ENCODE measurements at regions not wholly inside any gene's neighbourhood (a gene's known extent, or its start where the extent isn't known, plus 50 kb on each side); places are given as distances from the start of the nearest gene placed in this dataset.
"Not testable (repeated sequence)": the region's sequence is repeated elsewhere in the genome, so short reads cannot be mapped to it uniquely, and the experiment has no call there.

- no peak for DNase-seq
These were observed 57.3 kb downstream of the MED10 start for GRCh38 chr5:6321078-6321477.

- DNase-seq: no peak
These were observed 59.2 kb downstream of the MED10 start for GRCh38 chr5:6319116-6319515.

- no peak for DNase-seq
These were observed 61.1 kb downstream of the MED10 start for GRCh38 chr5:6317116-6317798.

DNA sequence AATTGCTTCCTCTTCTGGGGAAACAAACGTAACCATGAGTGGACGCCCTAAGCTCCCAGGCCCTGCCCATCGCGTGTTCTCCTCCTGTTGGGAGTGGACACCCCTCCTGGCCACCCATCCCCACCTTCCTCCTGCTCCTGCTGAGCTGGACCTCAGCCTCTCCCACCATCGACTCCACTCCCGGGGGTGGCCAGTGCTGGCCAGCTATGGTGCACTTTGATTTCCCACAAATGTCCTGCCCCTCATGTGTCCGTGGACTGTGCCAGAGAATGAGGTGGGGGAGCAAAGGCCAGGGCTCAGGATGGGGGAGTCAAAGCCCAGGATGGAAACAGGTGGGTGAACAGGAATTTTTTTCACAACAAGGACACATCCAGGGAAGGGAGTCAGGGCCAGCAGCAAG is 62.8 kb downstream of the MED10 start:
- DNase-seq: no peak

- no peak for DNase-seq
These were observed 66.5 kb downstream of the MED10 start for GRCh38 chr5:6311568-6312501.

DNA sequence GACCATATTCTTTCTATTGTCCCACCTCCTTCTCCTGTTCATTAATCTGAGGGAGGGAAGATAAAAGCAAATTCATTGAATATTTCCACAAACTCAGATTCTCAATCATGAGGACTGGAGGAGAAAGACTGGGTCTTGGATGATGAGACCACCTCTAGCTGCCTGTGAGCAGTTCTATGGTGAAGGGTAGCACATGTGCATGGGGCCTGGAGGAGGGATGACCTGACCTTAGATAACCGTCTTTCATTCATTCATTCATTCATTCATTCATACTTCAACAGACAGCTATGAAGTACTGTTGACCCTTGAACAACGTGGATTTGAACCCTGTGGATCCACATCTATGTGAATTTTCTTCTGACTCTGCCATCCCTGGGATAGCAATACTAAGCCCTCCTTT is 68.4 kb downstream of the MED10 start:
- no peak for DNase-seq

GRCh38 chr5:6308683-6309082 is 69.7 kb downstream of the MED10 start:
- DNase-seq: no peak

DNA sequence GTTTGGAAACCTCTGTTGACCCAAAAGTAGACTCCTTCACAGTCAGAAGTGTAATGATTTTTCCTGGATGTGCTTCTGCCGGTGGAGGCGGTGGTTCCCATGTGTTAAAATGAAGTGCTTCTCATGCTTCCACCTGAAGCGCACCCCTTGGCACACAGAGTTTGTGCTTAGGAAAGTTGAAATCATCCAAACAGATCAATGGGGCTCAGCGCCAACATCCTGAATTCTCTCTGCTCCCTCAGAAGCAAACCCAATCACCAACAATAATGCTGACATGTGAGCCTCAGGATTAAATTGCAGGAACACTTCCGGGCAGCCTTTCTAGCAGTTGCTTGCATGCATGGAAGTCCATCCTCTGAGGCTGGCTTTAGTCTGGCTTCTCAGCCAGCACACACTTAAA is 71.0 kb downstream of the MED10 start:
- peak in 1 of 3 experiments; percentile 17 for DNase-seq

DNA sequence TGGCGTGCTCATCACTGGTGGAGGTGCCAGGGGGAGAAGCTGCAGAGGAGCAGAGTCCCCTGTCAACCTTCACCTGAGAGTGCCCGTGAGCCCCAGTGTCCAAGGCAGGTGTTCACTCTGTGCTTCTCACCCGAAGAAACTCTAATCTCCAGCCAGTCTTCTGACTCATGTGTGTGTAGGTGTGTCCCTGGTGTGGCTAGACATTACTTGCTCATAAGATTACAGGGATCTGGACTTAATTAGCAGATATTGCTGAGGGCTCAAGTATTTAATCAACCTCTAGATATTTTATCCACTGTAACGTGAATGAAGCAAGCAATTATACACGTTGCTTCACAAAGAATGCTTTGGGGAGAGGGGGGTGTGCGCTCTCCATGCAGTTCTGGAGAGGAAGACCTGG is 72.5 kb downstream of the MED10 start:
- DNase-seq: no peak

DNA sequence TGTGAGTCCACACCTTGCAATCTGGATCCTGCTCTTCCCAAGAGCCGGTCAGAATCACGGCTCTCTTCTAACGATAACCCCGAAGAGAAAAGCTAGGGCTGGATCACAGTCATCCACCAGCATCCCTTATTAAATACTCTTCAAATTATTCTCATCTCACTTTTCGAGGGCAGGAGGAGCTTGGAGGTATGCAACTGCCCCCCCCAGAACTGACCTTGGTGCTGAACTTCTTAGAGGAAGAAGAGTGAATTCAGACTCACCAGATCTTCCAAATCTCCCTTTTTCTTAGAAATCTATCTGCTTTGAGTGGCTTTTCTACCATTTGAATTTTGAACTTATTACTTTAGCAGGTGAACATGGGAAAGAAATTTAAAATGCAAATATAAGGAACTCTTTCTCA is 75.7 kb downstream of the MED10 start:
- no peak for DNase-seq

DNA sequence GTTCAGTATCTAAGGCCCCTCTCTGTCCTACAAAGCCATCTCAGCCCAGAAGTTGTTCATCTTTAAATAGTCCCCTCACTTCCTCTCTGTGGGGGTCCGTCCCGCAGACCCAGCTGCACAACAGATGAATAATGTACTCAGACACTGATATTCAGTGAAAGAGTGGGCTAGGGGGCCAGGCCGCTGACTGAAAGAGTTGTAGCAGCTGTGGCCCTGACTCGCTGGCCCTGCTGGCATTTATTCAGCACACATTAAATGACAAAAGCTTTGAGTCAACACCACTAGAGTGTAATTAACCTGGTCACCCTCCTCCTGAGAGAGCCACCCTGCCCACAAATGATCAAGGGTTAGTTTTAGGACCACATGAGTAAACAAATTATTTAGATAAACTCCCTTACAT is 76.3 kb downstream of the MED10 start:
- peak in 1 of 3 experiments; percentile 36 for DNase-seq

GRCh38 chr5:6296524-6296923 is 81.8 kb downstream of the MED10 start:
- DNase-seq: no peak

GRCh38 chr5:6291961-6292360 is 86.4 kb downstream of the MED10 start:
- DNase-seq: peak; percentile 67 to 89 (median 72)

GRCh38 chr5:6289239-6289638 is 89.1 kb downstream of the MED10 start:
- DNase-seq: no peak

DNA sequence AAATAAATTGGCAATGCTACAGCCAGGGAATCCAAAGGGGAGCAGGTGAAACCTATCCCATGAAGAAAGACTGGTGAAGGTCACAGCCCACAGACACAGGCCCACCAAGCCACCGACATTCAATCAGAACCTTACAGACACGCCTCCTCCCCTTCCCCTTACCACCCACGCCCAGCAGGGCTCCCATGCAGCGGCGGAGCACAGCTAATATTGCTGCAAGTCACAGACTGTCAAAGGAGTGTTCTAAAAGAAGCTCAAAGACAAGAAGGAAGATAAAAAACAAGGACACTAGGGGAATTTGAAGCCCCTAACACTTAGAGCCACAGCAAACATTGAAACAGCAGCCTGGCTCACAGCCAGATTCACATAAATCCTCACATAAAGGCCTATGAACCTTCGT is 91.2 kb downstream of the MED10 start:
- no peak for DNase-seq

DNA sequence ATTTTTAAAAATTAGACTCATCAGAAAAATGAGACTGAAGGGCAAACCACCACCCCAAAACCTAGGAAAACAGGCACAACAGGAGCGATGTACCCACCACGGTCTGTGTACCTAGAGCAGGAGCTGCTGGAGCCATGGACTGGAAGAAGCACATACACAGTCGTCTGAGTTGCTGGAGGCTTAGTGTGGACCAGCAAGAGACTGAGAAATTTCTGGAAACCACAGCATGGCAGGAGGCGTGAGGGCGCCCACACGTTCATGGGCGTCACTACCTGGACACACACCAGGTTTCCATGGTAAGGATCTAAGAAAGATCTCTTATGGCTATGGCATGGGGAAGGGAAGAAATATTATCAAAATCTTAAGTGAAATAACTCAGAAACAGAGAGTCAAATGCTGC is 91.9 kb downstream of the MED10 start:
- DNase-seq: no peak

GRCh38 chr5:6284491-6284890 is 93.9 kb downstream of the MED10 start:
- DNase-seq: not testable (repeated sequence)

DNA sequence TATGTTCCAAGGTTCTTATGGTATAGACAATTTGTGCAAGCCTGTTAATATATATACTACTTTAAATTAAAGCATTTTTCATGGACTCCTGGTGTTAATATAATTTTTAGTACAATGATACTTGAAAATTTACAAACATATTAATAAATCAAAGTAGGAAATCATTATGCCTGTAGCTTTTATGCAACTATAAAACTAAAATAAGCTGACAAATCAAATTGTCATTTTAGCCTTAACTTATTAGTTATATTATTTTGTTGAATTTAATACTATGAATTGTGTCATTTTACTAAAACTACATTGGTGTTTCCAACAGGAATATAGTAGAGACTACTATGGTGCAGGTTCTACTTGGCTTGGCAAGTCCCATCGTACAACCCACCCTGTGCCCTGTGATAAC is 96.0 kb downstream of the MED10 start:
- no peak for DNase-seq

DNA sequence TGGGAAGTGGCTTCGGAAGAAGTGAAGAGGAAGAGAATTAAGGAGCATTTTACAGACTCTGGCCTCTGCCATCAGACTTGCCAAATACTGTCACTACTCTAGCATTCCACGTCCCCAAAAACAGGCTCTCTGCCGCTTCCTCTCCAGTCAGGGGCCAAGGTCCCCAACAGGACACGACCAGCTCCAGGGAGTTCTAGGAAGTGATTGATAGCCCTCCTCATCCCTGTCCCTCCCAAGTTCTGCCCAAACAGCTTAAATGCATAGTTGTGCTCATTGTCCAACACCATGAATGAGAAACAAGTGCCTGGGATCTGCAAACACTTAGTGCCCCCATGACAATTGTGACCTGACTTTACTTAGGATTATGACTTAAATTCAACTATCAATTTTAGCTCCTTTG is 96.5 kb downstream of the MED10 start:
- DNase-seq: no peak

DNA sequence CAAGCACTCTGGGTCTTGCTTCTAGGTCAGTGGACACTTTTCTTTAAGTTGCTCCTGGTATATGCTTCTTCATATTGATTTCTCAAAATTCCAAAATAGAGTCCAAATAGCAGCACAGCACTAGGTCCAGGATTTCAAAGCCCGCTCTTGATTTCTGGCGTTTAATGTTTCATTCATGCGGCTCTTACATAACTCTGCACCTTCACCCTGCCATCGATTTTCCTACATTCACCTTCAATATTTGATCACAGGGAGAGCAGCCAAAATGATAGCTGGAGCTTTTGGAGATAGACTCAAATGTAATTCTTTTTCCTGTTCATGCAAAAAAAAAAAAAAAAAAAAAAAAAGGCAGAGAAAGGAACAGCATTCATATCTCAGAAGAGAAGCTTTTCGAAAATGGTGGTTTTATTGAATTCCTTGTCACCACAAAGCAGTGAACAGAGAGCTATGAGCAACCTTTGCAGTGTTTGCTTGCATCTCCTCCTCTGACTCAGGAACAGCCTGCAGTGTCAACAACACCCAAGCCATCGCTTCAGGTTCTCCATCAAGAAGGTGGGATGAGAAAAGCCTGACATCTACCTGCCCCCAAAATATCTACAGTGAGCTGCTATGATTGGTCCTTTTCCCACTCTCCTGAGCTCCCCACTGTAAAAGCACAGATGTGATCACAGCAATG is 97.8 kb downstream of the MED10 start:
- DNase-seq: no peak

GRCh38 chr5:6279607-6280006 is 98.7 kb downstream of the MED10 start:
- no peak for DNase-seq

DNA sequence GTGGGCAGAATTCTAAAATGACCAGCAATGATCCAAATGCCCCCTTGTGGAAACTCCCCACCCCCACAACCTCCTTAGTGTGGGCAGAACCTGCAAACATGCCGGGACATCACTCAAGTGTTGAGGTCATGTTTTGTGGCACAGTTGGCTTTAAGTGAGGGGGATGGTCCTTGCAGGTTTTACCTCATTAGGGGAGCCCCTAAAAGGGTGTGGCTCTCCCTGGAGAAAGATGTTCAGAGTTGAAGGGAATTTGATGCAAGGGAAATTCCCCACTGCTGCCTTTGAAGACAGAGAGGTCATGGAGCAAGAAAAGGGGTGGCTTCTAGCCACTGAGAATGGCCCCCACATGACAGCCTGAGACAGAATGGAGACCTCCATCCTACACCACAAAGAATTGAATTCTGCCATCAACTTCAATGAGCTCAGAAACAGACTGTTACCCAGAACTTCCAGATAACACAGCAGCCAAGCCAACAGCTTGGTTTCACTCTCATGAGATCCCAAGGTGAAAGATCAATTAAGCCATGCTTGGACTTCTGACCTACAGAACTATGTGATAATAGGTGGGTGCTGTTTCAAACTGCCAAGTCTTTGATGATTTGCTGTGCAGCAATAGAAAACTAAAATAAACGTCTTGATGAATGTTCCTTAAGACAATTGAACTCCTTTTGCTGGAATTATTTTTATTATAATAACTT is 103.4 kb downstream of the MED10 start:
- no peak for DNase-seq

DNA sequence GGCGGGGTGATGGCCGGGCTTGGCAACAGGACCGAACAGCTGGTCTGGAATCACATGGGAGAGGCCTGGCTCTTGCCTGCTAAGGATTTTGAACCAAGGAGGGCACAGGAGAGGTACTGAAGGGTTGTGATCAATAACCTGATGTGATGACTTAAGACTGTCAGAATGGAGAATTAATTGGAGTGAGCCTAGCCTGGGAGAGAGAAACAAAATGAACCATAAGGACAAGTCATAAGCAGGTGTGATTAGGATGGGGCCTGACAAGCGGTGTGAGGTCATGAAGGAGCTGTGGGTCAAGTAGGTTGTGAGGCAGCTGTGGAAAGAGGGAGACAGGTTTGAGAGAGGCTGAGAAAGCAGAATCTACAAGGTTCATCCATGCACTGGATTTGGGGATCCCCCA is 104.6 kb downstream of the MED10 start:
- DNase-seq: peak in 2 of 3 experiments; percentile 41 to 48

All from NCI-H1417 (cell line).